ENCODE measurements at regions not wholly inside any gene's neighbourhood (a gene's known extent, or its start where the extent isn't known, plus 50 kb on each side); places are given as distances from the start of the nearest gene placed in this dataset.

- no peak for DNase-seq
Observed at GRCh38 chr2:200054681-200055468, 99.5 kb downstream of the MAIP1 start.

GRCh38 chr2:200056105-200056504 is 100.7 kb downstream of the MAIP1 start:
- DNase-seq = peak; percentile 2 to 8

- DNase-seq = no peak
Observed at GRCh38 chr2:200063155-200063554, 107.8 kb downstream of the MAIP1 start.

- no peak for DNase-seq
Observed at GRCh38 chr2:200064879-200065278, 109.5 kb downstream of the MAIP1 start.

- no peak for DNase-seq
Observed at GRCh38 chr2:200065477-200065876, 110.1 kb downstream of the MAIP1 start.

- DNase-seq = no peak
Observed at GRCh38 chr2:200066417-200066816, 111.0 kb downstream of the MAIP1 start.

- DNase-seq = no peak
Observed at GRCh38 chr2:200068642-200069041, 113.3 kb downstream of the MAIP1 start.

GRCh38 chr2:200077210-200077650 is 121.8 kb downstream of the MAIP1 start:
- no peak for DNase-seq

GRCh38 chr2:200077838-200078237 is 122.5 kb downstream of the MAIP1 start:
- DNase-seq = no peak

- no peak for DNase-seq
Observed at GRCh38 chr2:200079356-200079755, 124.0 kb downstream of the MAIP1 start.

GRCh38 chr2:200081236-200081635 is 125.9 kb downstream of the MAIP1 start:
- no peak for DNase-seq

GRCh38 chr2:200081811-200082210 is 126.4 kb downstream of the MAIP1 start:
- no peak for DNase-seq

- no peak for DNase-seq
Observed at GRCh38 chr2:200084036-200084435, 128.7 kb downstream of the MAIP1 start.

- no peak for DNase-seq
Observed at GRCh38 chr2:200086911-200087310, 131.5 kb downstream of the MAIP1 start.

GRCh38 chr2:200087451-200087850 is 132.1 kb downstream of the MAIP1 start:
- DNase-seq = no peak

- no peak for DNase-seq
Observed at GRCh38 chr2:200089040-200089755, 133.8 kb downstream of the MAIP1 start.

- DNase-seq = no peak
Observed at GRCh38 chr2:200089756-200090109, 134.4 kb downstream of the MAIP1 start.

GRCh38 chr2:200090683-200091082 is 135.3 kb downstream of the MAIP1 start:
- no peak for DNase-seq

- no peak for DNase-seq
Observed at GRCh38 chr2:200091126-200091525, 135.7 kb downstream of the MAIP1 start.

GRCh38 chr2:200092235-200092634 is 136.9 kb downstream of the MAIP1 start:
- DNase-seq = no peak

GRCh38 chr2:200095436-200095835 is 140.1 kb downstream of the MAIP1 start:
- no peak for DNase-seq

- DNase-seq = no peak
Observed at GRCh38 chr2:200099256-200099655, 143.9 kb downstream of the MAIP1 start.

GRCh38 chr2:200100027-200100426 is 144.6 kb downstream of the MAIP1 start:
- DNase-seq = no peak

GRCh38 chr2:200101922-200102321 is 146.5 kb downstream of the MAIP1 start:
- DNase-seq = no peak

Measured in inflammatory macrophage treated with lipopolysaccharide for 1 hour (primary cell).